ENCODE measurements at regions not wholly inside any gene's neighbourhood (a gene's known extent, or its start where the extent isn't known, plus 50 kb on each side); places are given as distances from the start of the nearest gene placed in this dataset.

- Mint-ChIP-seq H3K27ac (ENCODE audit: low read depth, unreplicated experiment) (peak overlapping the region; percentile 32), H3K36me3 (ENCODE audit: insufficient read depth, unreplicated experiment) (no peaks in the 10 kb centered on the region), H3K4me1 (ENCODE audit: insufficient read depth, unreplicated experiment) (peaks cover 10% of the 10 kb centered on the region), H3K27me3 (ENCODE audit: insufficient read depth, unreplicated experiment) (no peaks in the 10 kb centered on the region), H3K9me3 (ENCODE audit: unreplicated experiment) (peaks cover 12% of the 10 kb centered on the region), H3K4me3 (ENCODE audit: unreplicated experiment) (no peak overlapping the region)
- no peak for TF ChIP-seq CTCF (IDR thresholded peaks at IDR 0.05; ENCODE audit: unreplicated experiment)
- intact Hi-C loops (cut with micrococcal nuclease), result no loop called here
- no peak for DNase-seq (ENCODE audit: unreplicated experiment)
- POLR2A ChIA-PET, result interaction anchor here (0.6 to 1.5 kb wide), 5 partner anchors 11 to 123 kb away, joined by 3 to 4 read pairs (median 3); no protein-coding TSS in a partner anchor
- CTCF ChIA-PET, result interaction anchor here (0.6 to 1.1 kb wide), 2 partner anchors 105 to 157 kb away, joined by 3 to 4 read pairs; no protein-coding TSS in a partner anchor
- BruUV-seq (replicated peaks), result no TSS peak
These were observed 1040.9 kb downstream of the CBLN2 start for GRCh38 chr18:71503222-71503621.

- ChIA-PET CTCF (no interaction called here), POLR2A (no interaction called here)
- DNase-seq (ENCODE audit: unreplicated experiment), result peak; percentile 70
- no peak overlapping the region for H3K27ac Mint-ChIP-seq (ENCODE audit: low read depth, unreplicated experiment)
- H3K9me3 Mint-ChIP-seq (ENCODE audit: unreplicated experiment), result no peaks in the 10 kb centered on the region
- H3K4me1 Mint-ChIP-seq (ENCODE audit: insufficient read depth, unreplicated experiment), result peaks cover 6% of the 10 kb centered on the region
- TF ChIP-seq CTCF (IDR thresholded peaks at IDR 0.05; ENCODE audit: unreplicated experiment), result no peak
- H3K36me3 Mint-ChIP-seq (ENCODE audit: insufficient read depth, unreplicated experiment), result no peaks in the 10 kb centered on the region
- no TSS peak for BruUV-seq (replicated peaks)
- H3K27me3 Mint-ChIP-seq (ENCODE audit: insufficient read depth, unreplicated experiment), result no peaks in the 10 kb centered on the region
- H3K4me3 Mint-ChIP-seq (ENCODE audit: unreplicated experiment), result no peak overlapping the region
- intact Hi-C loops (cut with micrococcal nuclease), result no loop called here
These were observed 1058.5 kb downstream of the CBLN2 start for GRCh38 chr18:71485611-71486010.

GRCh38 chr18:71471963-71472725, 1072.0 kb downstream of the CBLN2 start:
- Mint-ChIP-seq H3K4me1 (ENCODE audit: insufficient read depth, unreplicated experiment) (no peaks in the 10 kb centered on the region), H3K9me3 (ENCODE audit: unreplicated experiment) (no peaks in the 10 kb centered on the region), H3K4me3 (ENCODE audit: unreplicated experiment) (no peak overlapping the region), H3K27ac (ENCODE audit: low read depth, unreplicated experiment) (no peak overlapping the region), H3K36me3 (ENCODE audit: insufficient read depth, unreplicated experiment) (no peaks in the 10 kb centered on the region), H3K27me3 (ENCODE audit: insufficient read depth, unreplicated experiment) (no peaks in the 10 kb centered on the region)
- ChIA-PET POLR2A (no interaction called here), CTCF (interaction anchor here (0.6 kb wide), 1 partner anchor 72 kb away, joined by 3 read pairs; no protein-coding TSS in a partner anchor)
- DNase-seq (ENCODE audit: unreplicated experiment), result no peak
- TF ChIP-seq CTCF (IDR thresholded peaks at IDR 0.05; ENCODE audit: unreplicated experiment), result no peak
- no TSS peak for BruUV-seq (replicated peaks)
- intact Hi-C loops (cut with micrococcal nuclease), result no loop called here

- ChIA-PET POLR2A (no interaction called here), CTCF (no interaction called here)
- H3K4me1 Mint-ChIP-seq (ENCODE audit: insufficient read depth, unreplicated experiment), result no peaks in the 10 kb centered on the region
- H3K27me3 Mint-ChIP-seq (ENCODE audit: insufficient read depth, unreplicated experiment), result no peaks in the 10 kb centered on the region
- no peak overlapping the region for H3K4me3 Mint-ChIP-seq (ENCODE audit: unreplicated experiment)
- no peaks in the 10 kb centered on the region for H3K36me3 Mint-ChIP-seq (ENCODE audit: insufficient read depth, unreplicated experiment)
- H3K9me3 Mint-ChIP-seq (ENCODE audit: unreplicated experiment), result no peaks in the 10 kb centered on the region
- no peak for DNase-seq (ENCODE audit: unreplicated experiment)
- intact Hi-C loops (cut with micrococcal nuclease), result no loop called here
- no TSS peak for BruUV-seq (replicated peaks)
- no peak for TF ChIP-seq CTCF (IDR thresholded peaks at IDR 0.05; ENCODE audit: unreplicated experiment)
- no peak overlapping the region for H3K27ac Mint-ChIP-seq (ENCODE audit: low read depth, unreplicated experiment)
These were observed 1087.9 kb downstream of the CBLN2 start for GRCh38 chr18:71456206-71456605.

All from MCF 10A (cell line).